GM12878 (cell line): ENCODE measurements at regions not wholly inside any gene's neighbourhood (a gene's known extent, or its start where the extent isn't known, plus 50 kb on each side); places are given as distances from the start of the nearest gene placed in this dataset.

Experiments
- ATAC-seq: fragments of 200-7000 bp; cut with Tn5 transposase; 3 replicates; pipeline ENCODE4 v1.9.1; 2020; ENCODE audit warnings: mild to moderate bottlenecking, moderate library complexity
- BruUV-seq: library from RNA; stranded (reverse); fragments of 400-500 nt; replicated peaks from 2 replicates; lab custom pipeline; 2021; lab: Mats Ljungman, UMichigan
- CTCF ChIA-PET: fragments of 300-600 bp; sonication (Branson Sonifier 250); formaldehyde crosslinking; extraction: SDS; loops from one replicate; lab custom pipeline; 2021; ENCODE audit warnings: inconsistent platforms; lab: Yijun Ruan, JAX
- POLR2A ChIA-PET: fragments of 350-600 bp; formaldehyde crosslinking; extraction: SDS; loops from one replicate; lab custom pipeline; 2021; ENCODE audit warnings: inconsistent platforms; lab: Charles Lee
- RAD21 ChIA-PET: fragments of 300-600 bp; sonication (Branson Sonifier 250); formaldehyde crosslinking; loops from one replicate; lab custom pipeline; 2023; ENCODE audit warnings: antibody characterized with exemption; ENCODE audit not compliant: unreplicated experiment; lab: Charles Lee
- SMC1A ChIA-PET: fragments of 300-600 bp; sonication (Branson Sonifier 250); formaldehyde crosslinking; loops from one replicate; lab custom pipeline; 2023; ENCODE audit not compliant: unreplicated experiment, uncharacterized antibody; lab: Charles Lee
- DNase-seq: peaks from one replicate; pipeline ENCODE4 v3.0.0-alpha.2; 2011; ENCODE audit warnings: low read depth, low spot score
- FAIRE-seq: peaks from 3 replicates; lab custom pipeline; 2011; peaks lifted over from hg19 to GRCh38; lab: Jason Lieb, UNC
- H2AFZ ChIP-seq: 2 replicates; pipeline ENCODE4 v1.6.0; 2011; ENCODE audit warnings: low read depth, low read length, control low read depth; ENCODE audit not compliant: control insufficient read depth
- H3K27ac ChIP-seq: 2 replicates; pipeline ENCODE4 v1.5.1; 2011; ENCODE audit warnings: control low read depth; ENCODE audit not compliant: control insufficient read depth, insufficient read depth
- H3K27me3 ChIP-seq, 2 experiments: replicated peaks in 1 of 2; 2 replicates each; pipeline versions ENCODE4 v1.6.0 to v1.6.1; 2011; ENCODE audit warnings: low read length in 1 of 2; ENCODE audit not compliant: control insufficient read depth in 2 of 2, insufficient read depth in 2 of 2
- H3K36me3 ChIP-seq, 2 experiments: 2 replicates each; pipeline ENCODE4 v1.5.1; 2011; ENCODE audit warnings: low read length in 1 of 2; ENCODE audit not compliant: control insufficient read depth in 2 of 2, insufficient read depth in 2 of 2
- H3K4me1 ChIP-seq: 2 replicates; pipeline ENCODE4 v1.6.1; 2011; ENCODE audit warnings: mild to moderate bottlenecking, low read length, moderate library complexity, mixed read lengths; ENCODE audit not compliant: control insufficient read depth, insufficient read depth
- H3K4me2 ChIP-seq: 2 replicates; pipeline ENCODE4 v1.6.0; 2011; ENCODE audit warnings: control low read depth; ENCODE audit not compliant: control insufficient read depth, insufficient read depth
- H3K4me3 ChIP-seq: fragments of 200-600 bp; sonication (generic); 2 replicates; pipeline ENCODE4 v1.5.1; 2016
- H3K79me2 ChIP-seq: 2 replicates; pipeline ENCODE4 v1.6.0; 2011; ENCODE audit warnings: low read length; ENCODE audit not compliant: control insufficient read depth, insufficient read depth
- H3K9ac ChIP-seq: 2 replicates; pipeline ENCODE4 v1.8.0; 2011; ENCODE audit warnings: low read length, control low read depth, mixed read lengths; ENCODE audit not compliant: control insufficient read depth, insufficient read depth
- H3K9me3 ChIP-seq: replicated peaks from 3 replicates; pipeline ENCODE4 v1.5.1; 2011; ENCODE audit warnings: mild to moderate bottlenecking, low read length; ENCODE audit not compliant: control insufficient read depth, insufficient read depth
- H4K20me1 ChIP-seq: 2 replicates; pipeline ENCODE4 v1.6.0; 2011; ENCODE audit not compliant: control insufficient read depth, insufficient read depth
- BCL3 ChIP-seq: IDR thresholded peaks from 2 replicates; pipeline ENCODE4 v1.6.1; 2011; ENCODE audit warnings: borderline replicate concordance, low read depth, mild to moderate bottlenecking, moderate library complexity, low read length; ENCODE audit not compliant: insufficient read depth, poor library complexity, severe bottlenecking
- HDGF ChIP-seq: fragments of 450-650 bp; IDR thresholded peaks from 2 replicates; pipeline ENCODE4 v1.6.1; 2016; ENCODE audit warnings: antibody characterized with exemption
- NR2F1 ChIP-seq: fragments of 450-650 bp; conservative IDR thresholded peaks from 2 replicates; pipeline ENCODE4 v1.6.1; 2017; ENCODE audit warnings: mild to moderate bottlenecking
- ZNF592 ChIP-seq: fragments of 450-650 bp; IDR thresholded peaks from 2 replicates; pipeline ENCODE4 v1.6.1; 2017; ENCODE audit warnings: mild to moderate bottlenecking, moderate library complexity
- ZZZ3 ChIP-seq: IDR thresholded peaks from 2 replicates; pipeline ENCODE4 v1.6.1; 2011; ENCODE audit warnings: low read depth; ENCODE audit not compliant: control insufficient read depth, insufficient read length
- WGBS: methylation state at CpG from one replicate; pipeline ENCODE4 v1.1.6; 2016; ENCODE audit warnings: low lambda C conversion rate; ENCODE audit not compliant: insufficient replicate concordance, insufficient coverage; ENCODE audit errors: missing lambda C conversion rate; 5-methylcytosine and 5-hydroxymethylcytosine counted together
- in situ Hi-C: fragments of 300-500 bp; cut with MboI; formaldehyde crosslinking; loops from 9 replicates; pipeline ENCODE4 v1.14.3; 2018; ENCODE audit warnings: mixed read lengths
- intact Hi-C: fragments of 100-400 bp; cut with micrococcal nuclease; formaldehyde crosslinking; loops from one replicate; pipeline ENCODE4 v1.14.2; 2022; ENCODE audit not compliant: unreplicated experiment

DNA sequence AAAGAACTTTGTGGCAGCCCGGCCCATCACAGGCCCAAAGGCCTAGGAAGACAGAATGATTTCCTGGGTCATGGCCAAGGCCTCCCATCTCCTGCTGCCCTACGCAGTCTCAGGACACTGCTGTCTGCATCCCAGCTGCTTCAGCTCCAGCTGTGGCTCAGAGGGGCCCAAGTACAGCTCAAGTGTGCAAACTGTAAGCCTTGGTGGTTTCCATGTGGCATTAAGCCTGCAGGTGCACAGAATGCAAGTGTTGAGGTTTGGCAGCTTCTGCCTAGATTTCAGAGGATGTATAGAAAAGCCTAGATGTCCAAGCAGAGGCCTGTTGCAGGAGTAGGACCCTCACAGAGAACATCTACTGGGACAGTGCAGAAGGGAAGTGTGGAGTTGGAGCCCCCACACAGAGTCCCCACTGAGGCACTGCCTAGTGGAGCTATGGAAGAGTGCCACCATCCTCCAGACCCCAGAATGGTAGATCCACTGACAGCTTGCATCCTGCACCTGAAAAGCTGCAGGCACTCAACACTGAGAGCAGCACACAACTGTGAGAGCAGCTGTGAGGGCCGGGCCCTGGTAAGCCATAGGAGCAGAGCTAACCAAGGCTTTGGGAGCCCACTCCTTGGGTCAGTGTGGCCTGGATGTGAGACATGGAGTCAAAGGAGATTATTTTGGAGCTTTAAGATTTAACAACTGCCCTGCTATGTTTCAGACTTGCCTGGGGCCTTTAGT is 208.2 kb upstream of the CMC1 start:
- Histone ChIP-seq H3K27me3 (no peaks in the 10 kb centered on the region), H4K20me1 (no peaks in the 10 kb centered on the region), H3K9me3 (no peaks in the 10 kb centered on the region), H3K4me1 (no peaks in the 10 kb centered on the region), H3K9ac (no peak overlapping the region), H3K36me3 (no peaks in the 10 kb centered on the region), H3K4me3 (no peak overlapping the region), H3K79me2 (no peaks in the 10 kb centered on the region), H2AFZ (no peak overlapping the region), H3K4me2 (no peak overlapping the region), H3K27ac (no peak overlapping the region)
- 46% methylated on average over 3 of the region's 3 CpGs for WGBS
- ChIA-PET RAD21 (interaction anchor here (0.9 to 11.0 kb wide), 3 partner anchors 8 to 48 kb away, joined by 3 to 221 read pairs (median 3); no protein-coding TSS in a partner anchor), CTCF (interaction anchor here (0.9 to 1.9 kb wide), 2 partner anchors 10 to 103 kb away, joined by 3 to 6 read pairs; no protein-coding TSS in a partner anchor), POLR2A (interaction anchor here (0.6 kb wide), 1 partner anchor 498 kb away, joined by 3 read pairs; no protein-coding TSS in a partner anchor), SMC1A (interaction anchor here (0.7 to 15.7 kb wide), 4 partner anchors 9 to 317 kb away, joined by 3 to 296 read pairs (median 4); no protein-coding TSS in a partner anchor)
- no TSS peak for BruUV-seq
- ATAC-seq (no peak), DNase-seq (no peak), FAIRE-seq (no peak)
- in situ Hi-C loops (no loop called here), intact Hi-C loops (no loop called here)
- TF ChIP-seq BCL3 = no peak
- no peak for TF ChIP-seq NR2F1
- no peak for TF ChIP-seq ZZZ3
- TF ChIP-seq ZNF592 = no peak
- TF ChIP-seq HDGF = no peak
